SK-N-SH (cell line): ENCODE measurements at regions not wholly inside any gene's neighbourhood (a gene's known extent, or its start where the extent isn't known, plus 50 kb on each side); places are given as distances from the start of the nearest gene placed in this dataset.

Source experiments
- CTCF ChIA-PET: fragments of 300-600, 350-600 bp; formaldehyde crosslinking; extraction: SDS; loops from one replicate; lab custom pipeline; 2021; lab: Yijun Ruan, JAX
- POLR2A ChIA-PET: fragments of 350-600 bp; sonication (Branson Sonifier 250); formaldehyde crosslinking; extraction: SDS; loops from one replicate; lab custom pipeline; 2020; ENCODE audit warnings: antibody characterized with exemption, inconsistent platforms; lab: Yijun Ruan, JAX
- DNase-seq: peaks from one replicate; pipeline ENCODE4 v3.0.0; 2012
- H2AFZ ChIP-seq: fragments of 200-600 bp; sonication (generic); 2 replicates; pipeline ENCODE4 v1.8.1; 2016; ENCODE audit warnings: antibody characterized with exemption, mild to moderate bottlenecking, low read depth
- H3F3A ChIP-seq: fragments of 200-600 bp; sonication (generic); replicated peaks from 2 replicates; pipeline ENCODE3; 2016; ENCODE audit warnings: antibody characterized with exemption, mild to moderate bottlenecking; ENCODE audit not compliant: insufficient read depth
- H3K27ac ChIP-seq, 2 experiments: fragments of 200-500 bp in 1 of 2; fragments of 200-600 bp in 1 of 2; sonication (Bioruptor generic) in 1 of 2; sonication (generic), shearing (Covaris generic) in 1 of 2; 2 replicates each; pipeline versions ENCODE4 v1.5.1 to v1.6.1; 2014 to 2016; ENCODE audit warnings: low read depth in 2 of 2, inconsistent platforms in 1 of 2, low read length in 1 of 2, mild to moderate bottlenecking in 1 of 2, mixed read lengths in 1 of 2
- H3K27me3 ChIP-seq: fragments of 200-600 bp; sonication (generic), shearing (Covaris generic); 2 replicates; pipeline ENCODE4 v1.6.1; 2016; ENCODE audit warnings: mixed run types; ENCODE audit not compliant: insufficient read depth
- H3K36me3 ChIP-seq, 2 experiments: fragments of 200-500 bp in 1 of 2; fragments of 200-600 bp in 1 of 2; sonication (Bioruptor generic) in 1 of 2; sonication (generic) in 1 of 2; replicated peaks in 1 of 2; 2 replicates each; pipeline versions ENCODE3 to v1.5.1; 2014 to 2016; ENCODE audit warnings: low read length in 1 of 2, mild to moderate bottlenecking in 1 of 2; ENCODE audit not compliant: insufficient read depth in 2 of 2, control insufficient read depth in 1 of 2
- H3K4me1 ChIP-seq, 2 experiments: fragments of 200-500 bp in 1 of 2; fragments of 200-600 bp in 1 of 2; sonication (Bioruptor generic) in 1 of 2; sonication (generic), shearing (Covaris generic) in 1 of 2; 2 replicates each; pipeline versions ENCODE4 v1.5.1 to v1.6.1; 2014 to 2016; ENCODE audit warnings: low read depth in 1 of 2, low read length in 1 of 2, mixed run types in 1 of 2; ENCODE audit not compliant: insufficient read depth in 2 of 2, control insufficient read depth in 1 of 2
- H3K4me2 ChIP-seq: fragments of 200-600 bp; sonication (generic), shearing (Covaris generic); 2 replicates; pipeline ENCODE4 v1.6.1; 2017; ENCODE audit warnings: mixed run types
- H3K4me3 ChIP-seq, 2 experiments: fragments of 200-500 bp in 1 of 2; fragments of 200-600 bp in 1 of 2; sonication (Bioruptor generic) in 1 of 2; sonication (generic), shearing (Covaris generic) in 1 of 2; 2 replicates each; pipeline versions ENCODE4 v1.5.1 to v1.8.1; 2014 to 2016; ENCODE audit warnings: low read depth in 2 of 2, inconsistent platforms in 1 of 2, low read length in 1 of 2, mild to moderate bottlenecking in 1 of 2, mixed read lengths in 1 of 2, moderate library complexity in 1 of 2
- H3K79me2 ChIP-seq: fragments of 200-600 bp; sonication (generic); 2 replicates; pipeline ENCODE4 v1.8.1; 2017; ENCODE audit warnings: mild to moderate bottlenecking; ENCODE audit not compliant: insufficient read depth
- H3K9ac ChIP-seq: fragments of 200-600 bp; sonication (generic); 2 replicates; pipeline ENCODE4 v1.6.1; 2017; ENCODE audit warnings: mixed run types
- H3K9me2 ChIP-seq: fragments of 200-600 bp; sonication (generic); 2 replicates; pipeline ENCODE4 v1.6.1; 2017; ENCODE audit warnings: mixed run types
- H3K9me3 ChIP-seq: fragments of 200-600 bp; sonication (generic); 2 replicates; pipeline ENCODE4 v1.6.1; 2017; ENCODE audit warnings: mixed run types, mild to moderate bottlenecking, moderate library complexity
- H4K20me1 ChIP-seq: fragments of 200-600 bp; sonication (generic); 2 replicates; pipeline ENCODE4 v1.6.1; 2017; ENCODE audit warnings: mild to moderate bottlenecking, mixed run types; ENCODE audit not compliant: insufficient read depth
- CHD2 ChIP-seq: fragments of 150-350 bp; IDR thresholded peaks from 2 replicates; pipeline ENCODE4 v1.6.1; 2018; ENCODE audit warnings: low read length; ENCODE audit not compliant: partially characterized antibody
- ELF1 ChIP-seq: IDR thresholded peaks from 2 replicates; pipeline ENCODE4 v1.4.0; 2012
- FOSL2 ChIP-seq: IDR thresholded peaks from 2 replicates; pipeline ENCODE4 v1.4.0; 2012; ENCODE audit warnings: low read depth, mild to moderate bottlenecking, moderate library complexity, borderline replicate concordance
- FOXJ3 ChIP-seq: sonication (generic); formaldehyde crosslinking; IDR thresholded peaks from 2 replicates; pipeline ENCODE4 v1.5.1; 2020; ENCODE audit warnings: mild to moderate bottlenecking, missing genetic modification reagents
- FOXM1 ChIP-seq: IDR thresholded peaks from 2 replicates; pipeline ENCODE4 v1.4.0; 2012; ENCODE audit warnings: low read depth, mild to moderate bottlenecking
- GATA2 ChIP-seq: sonication (generic); formaldehyde crosslinking; IDR thresholded peaks from 2 replicates; pipeline ENCODE4 v1.5.0; 2020; ENCODE audit warnings: mild to moderate bottlenecking, missing genetic modification reagents
- JUND ChIP-seq: IDR thresholded peaks from 2 replicates; pipeline ENCODE4 v1.4.0; 2012
- MXI1 ChIP-seq: IDR thresholded peaks from 2 replicates; pipeline ENCODE4 v1.6.1; 2012; ENCODE audit warnings: mild to moderate bottlenecking, low read depth, low read length, improper control_type of control experiment
- NFIC ChIP-seq: IDR thresholded peaks from 2 replicates; pipeline ENCODE4 v1.4.0; 2012; ENCODE audit warnings: borderline replicate concordance
- RFX5 ChIP-seq: IDR thresholded peaks from 2 replicates; pipeline ENCODE4 v1.6.1; 2012; ENCODE audit warnings: mild to moderate bottlenecking, improper control_type of control experiment, low read length
- RXRA ChIP-seq: IDR thresholded peaks from 2 replicates; pipeline ENCODE4 v1.4.0; 2012; ENCODE audit warnings: low read depth, mild to moderate bottlenecking, borderline replicate concordance
- TAF1 ChIP-seq: IDR thresholded peaks from 2 replicates; pipeline ENCODE4 v1.6.1; 2012; ENCODE audit warnings: low read depth, mild to moderate bottlenecking, low read length, moderate library complexity, borderline replicate concordance
- TEAD4 ChIP-seq: IDR thresholded peaks from 2 replicates; pipeline ENCODE4 v1.4.0; 2012; ENCODE audit warnings: mild to moderate bottlenecking, borderline replicate concordance; ENCODE audit not compliant: insufficient read depth
- YY1 ChIP-seq: IDR thresholded peaks from 2 replicates; pipeline ENCODE4 v1.4.0; 2012; ENCODE audit warnings: low read depth, mild to moderate bottlenecking
- WGBS: methylation state at CpG from one replicate; pipeline ENCODE4 v1.1.6; 2017; ENCODE audit warnings: low lambda C conversion rate; 5-methylcytosine and 5-hydroxymethylcytosine counted together
- TF ChIP-seq, protein P1 (sequence below): IDR thresholded peaks from 2 replicates; pipeline ENCODE4 v1.6.1; 2012; ENCODE audit warnings: mild to moderate bottlenecking, low read depth, low read length, moderate library complexity
- TF ChIP-seq, protein P2 (sequence below): IDR thresholded peaks from 2 replicates; pipeline ENCODE4 v1.4.0; 2012; ENCODE audit warnings: low read depth
- TF ChIP-seq, protein P3 (sequence below): fragments of 200-600 bp; sonication (generic); IDR thresholded peaks from 2 replicates; pipeline ENCODE4 v1.6.1; 2017; ENCODE audit warnings: antibody characterized with exemption, mild to moderate bottlenecking, moderate library complexity
- TF ChIP-seq, protein P4 (sequence below): IDR thresholded peaks from 2 replicates; pipeline ENCODE4 v1.4.0; 2012; ENCODE audit warnings: low read depth, borderline replicate concordance

DNA sequence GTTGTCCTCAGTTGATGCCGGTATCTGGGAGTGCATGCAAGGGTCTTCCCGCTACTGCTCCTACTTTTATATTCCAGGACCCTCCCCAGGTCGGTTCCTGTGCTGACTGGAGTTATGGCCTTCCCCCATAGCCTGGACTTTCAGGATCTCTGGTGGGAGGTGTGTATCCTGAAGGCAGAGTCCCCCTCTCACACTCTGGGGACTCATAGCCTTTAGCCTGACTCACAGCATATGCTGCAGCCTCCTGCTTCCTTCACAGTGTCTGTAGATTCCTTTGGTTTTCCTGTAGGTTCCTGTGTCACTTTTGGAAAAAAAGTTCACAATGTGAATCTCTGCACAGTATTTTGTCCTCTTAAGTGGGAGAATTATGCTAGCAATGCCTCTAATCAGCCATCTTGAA is 180.6 kb upstream of the RBMS3 start:
- Histone ChIP-seq H3K79me2 (no peaks in the 10 kb centered on the region), H3K9me3 (0 out of 2 replicates have a peak, but pooled peaks cover 4% of the 10 kb centered on the region), H3K9ac (no peak overlapping the region), H4K20me1 (no peaks in the 10 kb centered on the region), H3K27ac (no peak overlapping the region), H2AFZ (no peak overlapping the region; the same call in 1 of the 2 replicates), H3K4me1 (peaks cover 0 to 2% of the 10 kb centered on the region in 2 experiments; a peak in 1 of 4 replicates), H3K9me2 (no peaks in the 10 kb centered on the region), H3K4me3 (no peak overlapping the region), H3K4me2 (no peak overlapping the region)
- 60% methylated on average over 3 of the region's 3 CpGs for WGBS
- CTCF ChIA-PET, result no interaction called here
- TF ChIP-seq FOXM1, result no peak
- no peak for TF ChIP-seq FOSL2
- no peak for TF ChIP-seq RFX5
- no peak for TF ChIP-seq TEAD4
- TF ChIP-seq, protein P1, sequence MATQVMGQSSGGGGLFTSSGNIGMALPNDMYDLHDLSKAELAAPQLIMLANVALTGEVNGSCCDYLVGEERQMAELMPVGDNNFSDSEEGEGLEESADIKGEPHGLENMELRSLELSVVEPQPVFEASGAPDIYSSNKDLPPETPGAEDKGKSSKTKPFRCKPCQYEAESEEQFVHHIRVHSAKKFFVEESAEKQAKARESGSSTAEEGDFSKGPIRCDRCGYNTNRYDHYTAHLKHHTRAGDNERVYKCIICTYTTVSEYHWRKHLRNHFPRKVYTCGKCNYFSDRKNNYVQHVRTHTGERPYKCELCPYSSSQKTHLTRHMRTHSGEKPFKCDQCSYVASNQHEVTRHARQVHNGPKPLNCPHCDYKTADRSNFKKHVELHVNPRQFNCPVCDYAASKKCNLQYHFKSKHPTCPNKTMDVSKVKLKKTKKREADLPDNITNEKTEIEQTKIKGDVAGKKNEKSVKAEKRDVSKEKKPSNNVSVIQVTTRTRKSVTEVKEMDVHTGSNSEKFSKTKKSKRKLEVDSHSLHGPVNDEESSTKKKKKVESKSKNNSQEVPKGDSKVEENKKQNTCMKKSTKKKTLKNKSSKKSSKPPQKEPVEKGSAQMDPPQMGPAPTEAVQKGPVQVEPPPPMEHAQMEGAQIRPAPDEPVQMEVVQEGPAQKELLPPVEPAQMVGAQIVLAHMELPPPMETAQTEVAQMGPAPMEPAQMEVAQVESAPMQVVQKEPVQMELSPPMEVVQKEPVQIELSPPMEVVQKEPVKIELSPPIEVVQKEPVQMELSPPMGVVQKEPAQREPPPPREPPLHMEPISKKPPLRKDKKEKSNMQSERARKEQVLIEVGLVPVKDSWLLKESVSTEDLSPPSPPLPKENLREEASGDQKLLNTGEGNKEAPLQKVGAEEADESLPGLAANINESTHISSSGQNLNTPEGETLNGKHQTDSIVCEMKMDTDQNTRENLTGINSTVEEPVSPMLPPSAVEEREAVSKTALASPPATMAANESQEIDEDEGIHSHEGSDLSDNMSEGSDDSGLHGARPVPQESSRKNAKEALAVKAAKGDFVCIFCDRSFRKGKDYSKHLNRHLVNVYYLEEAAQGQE, result no peak
- no peak for TF ChIP-seq ELF1
- TF ChIP-seq, protein P2, sequence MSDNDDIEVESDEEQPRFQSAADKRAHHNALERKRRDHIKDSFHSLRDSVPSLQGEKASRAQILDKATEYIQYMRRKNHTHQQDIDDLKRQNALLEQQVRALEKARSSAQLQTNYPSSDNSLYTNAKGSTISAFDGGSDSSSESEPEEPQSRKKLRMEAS, result no peak
- no peak for TF ChIP-seq YY1
- TF ChIP-seq, protein P3, sequence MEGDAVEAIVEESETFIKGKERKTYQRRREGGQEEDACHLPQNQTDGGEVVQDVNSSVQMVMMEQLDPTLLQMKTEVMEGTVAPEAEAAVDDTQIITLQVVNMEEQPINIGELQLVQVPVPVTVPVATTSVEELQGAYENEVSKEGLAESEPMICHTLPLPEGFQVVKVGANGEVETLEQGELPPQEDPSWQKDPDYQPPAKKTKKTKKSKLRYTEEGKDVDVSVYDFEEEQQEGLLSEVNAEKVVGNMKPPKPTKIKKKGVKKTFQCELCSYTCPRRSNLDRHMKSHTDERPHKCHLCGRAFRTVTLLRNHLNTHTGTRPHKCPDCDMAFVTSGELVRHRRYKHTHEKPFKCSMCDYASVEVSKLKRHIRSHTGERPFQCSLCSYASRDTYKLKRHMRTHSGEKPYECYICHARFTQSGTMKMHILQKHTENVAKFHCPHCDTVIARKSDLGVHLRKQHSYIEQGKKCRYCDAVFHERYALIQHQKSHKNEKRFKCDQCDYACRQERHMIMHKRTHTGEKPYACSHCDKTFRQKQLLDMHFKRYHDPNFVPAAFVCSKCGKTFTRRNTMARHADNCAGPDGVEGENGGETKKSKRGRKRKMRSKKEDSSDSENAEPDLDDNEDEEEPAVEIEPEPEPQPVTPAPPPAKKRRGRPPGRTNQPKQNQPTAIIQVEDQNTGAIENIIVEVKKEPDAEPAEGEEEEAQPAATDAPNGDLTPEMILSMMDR, result no peak
- TF ChIP-seq, protein P4, sequence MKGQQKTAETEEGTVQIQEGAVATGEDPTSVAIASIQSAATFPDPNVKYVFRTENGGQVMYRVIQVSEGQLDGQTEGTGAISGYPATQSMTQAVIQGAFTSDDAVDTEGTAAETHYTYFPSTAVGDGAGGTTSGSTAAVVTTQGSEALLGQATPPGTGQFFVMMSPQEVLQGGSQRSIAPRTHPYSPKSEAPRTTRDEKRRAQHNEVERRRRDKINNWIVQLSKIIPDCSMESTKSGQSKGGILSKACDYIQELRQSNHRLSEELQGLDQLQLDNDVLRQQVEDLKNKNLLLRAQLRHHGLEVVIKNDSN, result no peak
- TF ChIP-seq, all 33 proteins: peak for 0
- DNase-seq, result no peak
- Histone ChIP-seq H3F3A (no peaks in the 10 kb centered on the region), H3K27me3 (no peaks in the 10 kb centered on the region), H3K36me3 (no peaks in the 10 kb centered on the region)
- POLR2A ChIA-PET, result no interaction called here

DNA sequence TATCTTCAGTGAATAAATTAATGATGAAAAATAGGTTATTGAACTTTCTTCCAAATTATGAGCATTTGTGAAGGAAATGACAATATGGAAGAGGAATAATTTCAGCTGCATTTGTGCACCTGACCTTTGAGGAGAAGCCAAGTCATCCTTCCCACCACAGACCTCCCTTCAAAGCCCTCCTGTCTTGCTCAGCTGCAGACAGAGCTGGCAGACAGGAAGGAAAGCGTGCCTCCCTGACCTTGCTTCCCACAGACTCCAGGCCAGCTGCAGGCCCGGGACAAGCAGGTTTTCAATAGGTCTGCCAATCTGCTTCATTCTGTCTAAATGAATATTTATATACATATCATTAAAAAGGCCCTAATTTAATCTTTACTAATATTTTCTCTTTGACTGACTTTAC is 152.9 kb upstream of the RBMS3 start:
- H3K9ac ChIP-seq, result no peak overlapping the region
- CTCF ChIA-PET, result no interaction called here
- H3K9me2 ChIP-seq, result no peaks in the 10 kb centered on the region
- H3K4me3 ChIP-seq, result no peak overlapping the region
- no peak overlapping the region for H3K4me2 ChIP-seq
- no peaks in the 10 kb centered on the region for H3K36me3 ChIP-seq
- no peaks in the 10 kb centered on the region for H4K20me1 ChIP-seq
- no peaks in the 10 kb centered on the region for H3K9me3 ChIP-seq
- POLR2A ChIA-PET, result no interaction called here
- no peaks in the 10 kb centered on the region for H3K79me2 ChIP-seq
- H3K4me1 ChIP-seq, result no peaks in the 10 kb centered on the region; a peak in 1 of 4 replicates
- no peak overlapping the region for H2AFZ ChIP-seq
- H3K27ac ChIP-seq, result no peak overlapping the region
- WGBS, result 76% methylated on average over 2 of the region's 2 CpGs
- H3K27me3 ChIP-seq, result no peaks in the 10 kb centered on the region
- DNase-seq, result peak; percentile 7
- H3F3A ChIP-seq, result no peaks in the 10 kb centered on the region
- TF ChIP-seq TEAD4, result no peak
- no peak for TF ChIP-seq NFIC
- no peak for TF ChIP-seq FOXJ3
- TF ChIP-seq, protein P3, result no peak
- TF ChIP-seq RFX5, result no peak
- no peak for TF ChIP-seq CHD2
- no peak for TF ChIP-seq FOXM1
- no peak for TF ChIP-seq RXRA
- no peak for TF ChIP-seq MXI1
- TF ChIP-seq TAF1, result no peak
- TF ChIP-seq GATA2 (CRISPR knock-in tag), result no peak
- TF ChIP-seq, protein P4, result no peak
- no peak for TF ChIP-seq JUND
